AG20443 (cell line): ENCODE measurements at regions not wholly inside any gene's neighbourhood (a gene's known extent, or its start where the extent isn't known, plus 50 kb on each side); places are given as distances from the start of the nearest gene placed in this dataset.

Experiments
- DNase-seq: peaks from one replicate; pipeline ENCODE4 v3.0.0; 2012; ENCODE audit warnings: low spot score, mixed read lengths

DNA sequence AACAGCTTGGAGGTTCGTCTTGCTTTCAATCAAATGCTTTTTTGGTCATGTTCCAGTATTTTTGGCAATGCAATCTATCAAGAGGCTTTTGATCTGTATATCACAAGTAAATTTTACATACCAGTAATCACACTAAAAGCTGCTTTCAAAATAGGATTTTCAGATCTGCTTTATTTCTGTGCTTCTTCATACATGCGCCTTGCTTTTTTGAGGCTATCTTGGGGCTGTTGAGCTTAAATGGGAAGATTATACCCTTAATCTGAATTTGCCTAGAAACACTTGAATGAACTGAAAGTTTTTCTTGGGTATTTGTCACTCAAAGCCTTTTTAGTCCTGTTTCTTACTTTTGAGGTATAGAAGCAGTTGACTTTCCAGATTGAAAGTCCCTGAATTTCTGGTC, 62.1 kb upstream of the DCBLD2 start:
- DNase-seq, result no peak

DNA sequence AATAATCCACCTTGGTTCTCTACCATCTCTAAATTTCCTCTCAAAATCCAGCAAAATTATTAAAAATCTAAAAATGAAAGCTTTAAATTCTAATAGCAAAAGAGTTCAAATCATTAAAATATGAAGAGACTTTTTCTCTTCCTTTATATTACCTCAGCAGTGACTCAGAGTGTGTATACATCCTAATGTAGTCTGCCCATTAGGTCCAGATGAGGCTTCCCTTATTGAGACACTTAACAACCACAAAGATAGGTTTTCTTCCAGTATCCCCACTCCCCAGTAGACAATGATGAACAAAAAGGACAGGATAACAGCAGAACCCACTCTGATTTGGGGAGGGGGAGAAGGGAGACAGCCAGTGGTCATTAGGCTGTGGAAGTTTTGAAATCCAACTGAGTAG, 61.5 kb upstream of the DCBLD2 start:
- no peak for DNase-seq

DNA sequence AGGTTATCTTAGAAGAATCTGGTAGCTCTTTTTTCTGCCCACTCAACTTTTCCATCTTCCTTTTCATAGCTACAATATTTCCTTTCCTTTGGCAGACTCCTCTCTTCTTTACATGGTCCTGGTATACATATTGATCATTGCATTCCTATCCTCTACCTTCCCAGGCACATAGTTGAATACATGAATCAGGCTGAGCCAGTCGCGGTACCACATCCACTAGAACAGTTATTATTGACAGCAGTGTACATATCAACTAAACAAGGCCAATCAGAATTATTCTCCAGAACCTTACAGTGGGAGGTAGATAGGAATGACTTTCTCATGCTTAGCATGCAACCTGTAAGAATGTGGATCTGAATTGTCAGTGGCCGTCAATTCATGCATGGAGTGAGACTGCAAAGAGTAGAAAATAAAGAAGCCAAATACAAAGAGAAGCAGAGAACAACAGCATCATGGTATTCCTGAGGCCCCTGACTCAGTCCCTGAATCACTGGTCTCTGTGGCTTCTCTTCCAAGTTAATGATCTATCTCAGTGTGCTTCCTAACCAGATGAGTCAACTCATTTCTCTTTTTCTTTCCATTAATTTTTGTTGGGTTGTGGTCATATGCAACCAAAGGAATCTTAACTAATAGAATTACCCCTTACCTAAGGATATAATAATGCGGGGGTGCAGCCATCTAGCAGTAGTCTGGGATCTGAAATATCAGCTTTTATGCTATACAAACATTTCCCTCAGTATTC, 60.9 kb upstream of the DCBLD2 start:
- peak; percentile 79 for DNase-seq

- peak; percentile 12 for DNase-seq
Observed at GRCh38 chr3:98961161-98962155, 60.0 kb upstream of the DCBLD2 start.

- no peak for DNase-seq
Observed at GRCh38 chr3:98957681-98958080, 56.2 kb upstream of the DCBLD2 start.

DNA sequence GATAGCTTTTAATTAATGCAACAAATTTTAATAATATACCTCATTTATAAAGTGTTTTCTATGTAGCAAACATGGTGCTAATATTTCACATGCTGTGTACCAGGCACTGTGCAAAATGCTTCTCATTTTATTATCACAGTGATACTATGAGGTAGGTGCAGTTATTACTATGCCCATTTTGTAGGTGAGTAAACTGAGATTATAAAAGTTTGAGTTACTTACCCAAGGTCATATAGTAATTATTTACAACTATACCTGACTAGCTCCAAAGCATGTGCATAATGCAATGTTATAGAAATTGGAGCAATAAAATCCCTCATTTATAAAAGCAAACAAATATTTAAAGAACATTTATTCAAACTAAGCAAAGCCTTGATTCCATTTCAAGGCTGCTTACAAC, 54.5 kb upstream of the DCBLD2 start:
- no peak for DNase-seq

DNA sequence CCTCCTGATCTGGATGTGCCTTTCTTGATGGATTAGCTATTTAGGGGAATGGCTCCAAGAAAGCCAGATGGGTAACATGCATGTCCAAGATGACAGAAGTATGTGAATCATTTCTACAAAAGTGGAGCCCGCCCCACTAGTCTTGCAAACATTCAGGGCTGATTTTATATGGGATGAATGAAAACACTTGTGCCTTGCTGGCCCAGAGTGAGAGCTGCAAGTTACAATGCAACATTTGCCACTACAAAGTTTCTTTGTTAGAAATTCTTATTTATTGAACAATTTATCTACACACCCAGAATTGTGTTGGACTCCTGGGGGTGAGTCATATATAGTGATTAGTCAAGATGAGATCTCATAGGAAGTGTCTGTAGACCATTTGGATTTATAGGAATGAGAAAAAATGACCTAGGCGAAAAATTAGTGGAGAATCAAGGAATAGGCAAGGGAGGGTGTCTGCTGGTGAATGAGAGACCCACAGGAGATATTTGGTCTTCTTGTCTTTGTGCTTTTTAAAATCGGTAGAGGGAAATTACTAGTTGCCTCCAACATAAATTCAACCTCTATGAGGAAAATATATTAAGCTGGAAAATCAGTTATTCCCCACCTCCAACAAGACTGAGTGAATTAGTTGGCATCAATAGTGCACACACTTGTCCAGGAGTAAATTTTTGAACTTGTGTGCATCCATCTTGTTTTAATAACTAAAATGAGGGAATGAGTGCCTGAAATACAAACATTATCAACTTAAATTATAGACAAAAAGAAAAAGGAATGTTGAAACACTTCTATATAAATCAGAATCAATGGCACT, 53.5 kb upstream of the DCBLD2 start:
- DNase-seq, result peak; percentile 42

- DNase-seq, result no peak
Observed at GRCh38 chr3:98954242-98954641, 52.7 kb upstream of the DCBLD2 start.

GRCh38 chr3:98952404-98952803, 50.9 kb upstream of the DCBLD2 start:
- DNase-seq, result no peak
